Esophagus (tissue), 2 donors: ENCODE measurements at regions not wholly inside any gene's neighbourhood (a gene's known extent, or its start where the extent isn't known, plus 50 kb on each side); places are given as distances from the start of the nearest gene placed in this dataset.

Experiments
- H3K27ac ChIP-seq, 2 donors: one replicate each; pipeline ENCODE4 v1.5.1; 2013; ENCODE audit warnings: low read depth in 2 of 2, mild to moderate bottlenecking in 2 of 2, inconsistent platforms in 1 of 2, low read length in 1 of 2, moderate library complexity in 1 of 2
- H3K27me3 ChIP-seq, 2 donors: one replicate each; pipeline ENCODE4 v1.6.1; 2013; ENCODE audit warnings: low read length in 2 of 2, control low read depth in 1 of 2, mild to moderate bottlenecking in 1 of 2; ENCODE audit not compliant: insufficient read depth in 2 of 2, control insufficient read depth in 1 of 2
- H3K36me3 ChIP-seq, 2 donors: one replicate each; pipeline ENCODE4 v1.6.1; 2013; ENCODE audit warnings: low read length in 1 of 2; ENCODE audit not compliant: control insufficient read depth in 2 of 2, insufficient read depth in 2 of 2
- H3K4me1 ChIP-seq, 2 donors: one replicate each; pipeline ENCODE4 v1.6.1; 2013; ENCODE audit warnings: low read length in 1 of 2; ENCODE audit not compliant: control insufficient read depth in 2 of 2, insufficient read depth in 2 of 2
- H3K4me3 ChIP-seq, 2 donors: one replicate each; pipeline ENCODE4 v1.5.1; 2013; ENCODE audit warnings: low read length in 2 of 2, mild to moderate bottlenecking in 2 of 2, low read depth in 1 of 2, moderate library complexity in 1 of 2
- H3K9me3 ChIP-seq, 2 donors: one replicate each; pipeline ENCODE4 v1.6.1; 2013; ENCODE audit warnings: mild to moderate bottlenecking in 2 of 2, low read depth in 1 of 2, low read length in 1 of 2, moderate library complexity in 1 of 2; ENCODE audit not compliant: control insufficient read depth in 2 of 2, insufficient read depth in 1 of 2
- WGBS, 2 donors: extraction: QIAGEN DNeasy Blood & Tissue Kit; methylation state at CpG; one replicate each; pipeline ENCODE4 v1.1.7; 2013; 5-methylcytosine and 5-hydroxymethylcytosine counted together
- donor health status: healthy with polysubstance abuse.
- donor health status: Bipolar disorder and iron deficiency.

DNA sequence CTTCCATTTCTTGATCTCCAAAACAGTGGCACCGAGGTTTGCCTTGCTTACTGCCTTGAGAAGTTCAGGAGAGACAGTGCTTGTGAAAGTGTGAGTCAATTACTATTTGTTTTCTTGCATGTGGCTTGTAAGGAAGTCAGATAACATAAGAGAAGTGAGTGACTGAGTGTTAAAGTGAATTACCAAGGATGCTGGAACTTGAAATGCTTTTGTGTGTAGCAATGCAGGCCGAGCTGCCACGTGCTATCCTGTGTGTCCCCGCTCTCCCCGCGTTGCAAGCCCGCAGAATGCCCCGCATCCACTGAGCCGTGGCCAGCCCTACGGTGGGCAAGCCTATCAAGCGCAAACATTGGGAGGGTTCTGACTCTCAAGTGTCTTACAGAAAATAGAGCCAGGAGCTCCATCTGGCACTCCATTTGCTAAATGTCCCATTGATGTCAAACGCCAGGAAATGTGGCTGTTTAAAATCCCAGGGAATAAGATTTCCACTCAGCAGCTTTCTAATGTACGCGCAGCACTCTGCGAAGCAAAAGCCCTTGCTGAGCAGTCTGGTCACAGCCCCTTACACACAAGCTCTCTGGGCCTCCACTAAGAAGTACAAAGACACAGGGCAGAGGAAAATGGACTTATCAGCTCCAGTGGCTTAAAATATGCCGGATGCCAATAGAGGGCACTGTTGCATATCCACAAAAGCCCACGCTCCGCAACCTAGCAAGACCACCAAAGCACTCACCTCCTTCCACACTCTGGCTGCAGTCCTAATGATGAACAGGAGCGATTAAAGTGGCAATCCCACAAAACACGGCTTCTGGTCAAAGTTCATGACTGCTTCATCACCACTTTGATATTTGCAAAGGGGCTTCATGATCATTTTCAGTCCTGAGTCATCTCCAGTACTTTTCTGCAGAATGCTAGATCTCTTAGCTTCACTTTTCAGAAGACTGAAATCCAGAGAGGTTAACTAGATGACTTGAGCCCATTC is 158.0 kb upstream of the ITGB1 start:
- H3K27ac ChIP-seq, result no peak overlapping the region
- H3K4me3 ChIP-seq, result no peak overlapping the region
- H3K27me3 ChIP-seq, result no peaks in the 10 kb centered on the region
- no peaks in the 10 kb centered on the region for H3K9me3 ChIP-seq
- WGBS, 2 donors, result 81 to 84% methylated on average over 20 of the region's 20 CpGs
- no peaks in the 10 kb centered on the region for H3K4me1 ChIP-seq
- no peaks in the 10 kb centered on the region for H3K36me3 ChIP-seq

DNA sequence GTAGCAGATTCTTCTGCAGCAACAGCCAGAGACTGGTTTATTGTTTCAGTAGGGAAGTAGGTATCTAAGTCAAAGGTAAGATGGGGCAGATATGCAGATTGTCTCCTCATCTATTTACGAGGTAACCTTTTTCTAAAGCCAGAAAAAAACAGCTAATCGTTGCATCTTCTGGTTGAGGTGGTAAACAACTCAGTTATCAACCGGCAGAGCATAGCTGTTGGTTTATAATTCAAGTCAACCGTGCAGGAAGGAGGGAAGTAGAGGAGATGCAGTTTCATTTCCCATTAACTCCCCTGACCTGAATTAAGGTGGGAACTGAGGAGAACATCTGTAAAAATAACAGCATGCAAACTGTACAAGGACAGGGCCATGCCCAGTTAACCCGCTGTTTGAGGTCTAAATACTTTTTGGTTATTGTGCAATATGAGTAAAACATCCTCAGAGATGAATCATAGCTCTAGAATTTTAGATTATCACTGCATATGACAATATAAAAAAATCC is 156.5 kb upstream of the ITGB1 start:
- H3K4me1 ChIP-seq, result no peaks in the 10 kb centered on the region
- no peak overlapping the region for H3K4me3 ChIP-seq
- H3K27me3 ChIP-seq, result no peaks in the 10 kb centered on the region
- WGBS, 2 donors, result 49 to 64% methylated on average over 5 of the region's 5 CpGs
- H3K36me3 ChIP-seq, result no peaks in the 10 kb centered on the region
- H3K27ac ChIP-seq, result no peak overlapping the region
- H3K9me3 ChIP-seq, result no peaks in the 10 kb centered on the region

DNA sequence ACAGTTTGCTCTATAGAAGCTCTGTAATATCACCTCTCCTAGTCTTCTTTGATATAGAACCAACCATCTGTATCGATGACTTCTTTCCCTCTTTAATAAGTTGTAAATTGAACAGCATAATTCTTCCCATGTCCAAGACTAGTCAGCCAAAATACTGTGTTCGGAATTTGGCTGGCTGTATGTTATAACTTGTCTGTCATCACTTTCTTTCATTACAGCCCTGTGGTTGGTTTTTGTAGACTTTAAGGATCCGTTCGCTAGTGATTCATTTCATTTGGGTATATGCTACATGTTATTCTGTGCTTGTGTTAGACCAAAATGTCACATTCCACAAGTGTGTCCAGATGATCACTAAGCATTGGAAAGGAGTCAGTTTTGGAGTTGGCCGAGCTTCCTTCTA is 155.4 kb upstream of the ITGB1 start:
- Histone ChIP-seq H3K4me3 (no peak overlapping the region), H3K4me1 (no peaks in the 10 kb centered on the region), H3K27me3 (no peaks in the 10 kb centered on the region), H3K36me3 (no peaks in the 10 kb centered on the region), H3K27ac (no peak overlapping the region), H3K9me3 (no peaks in the 10 kb centered on the region)
- 50 to 66% methylated on average over 5 of the region's 5 CpGs for WGBS, 2 donors

DNA sequence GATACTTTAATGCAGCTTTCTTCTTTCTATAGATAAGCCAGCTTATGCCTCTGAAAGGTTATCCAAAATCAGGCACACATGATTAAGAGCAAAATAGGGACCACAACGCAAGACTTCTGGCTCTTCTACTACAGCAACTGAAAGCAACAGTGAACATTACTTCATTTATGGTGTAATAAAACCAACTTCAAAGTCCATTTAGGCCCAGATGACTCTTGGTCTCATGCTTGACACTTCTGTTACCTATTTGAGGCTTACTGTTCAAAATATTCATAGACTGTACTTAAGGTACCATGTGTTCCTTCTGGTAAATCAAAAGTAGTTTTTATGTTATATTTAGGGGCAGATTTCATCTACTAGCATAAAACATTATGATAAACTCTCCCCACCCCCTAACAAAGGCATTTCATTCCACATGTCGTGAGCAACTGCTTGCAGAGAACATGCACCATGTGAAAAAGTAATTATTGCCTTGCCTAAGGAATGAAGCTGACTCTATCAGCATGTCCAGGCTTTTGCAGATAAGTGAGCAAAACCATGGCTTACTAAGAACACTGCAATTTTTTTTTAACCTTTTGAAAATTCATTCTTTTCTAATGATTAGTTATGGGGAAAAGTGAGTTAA is 154.9 kb upstream of the ITGB1 start:
- WGBS, 2 donors, result 65 to 69% methylated on average over 2 of the region's 2 CpGs
- Histone ChIP-seq H3K4me1 (no peaks in the 10 kb centered on the region), H3K27me3 (no peaks in the 10 kb centered on the region), H3K4me3 (no peak overlapping the region), H3K27ac (no peak overlapping the region), H3K36me3 (no peaks in the 10 kb centered on the region), H3K9me3 (no peaks in the 10 kb centered on the region)

DNA sequence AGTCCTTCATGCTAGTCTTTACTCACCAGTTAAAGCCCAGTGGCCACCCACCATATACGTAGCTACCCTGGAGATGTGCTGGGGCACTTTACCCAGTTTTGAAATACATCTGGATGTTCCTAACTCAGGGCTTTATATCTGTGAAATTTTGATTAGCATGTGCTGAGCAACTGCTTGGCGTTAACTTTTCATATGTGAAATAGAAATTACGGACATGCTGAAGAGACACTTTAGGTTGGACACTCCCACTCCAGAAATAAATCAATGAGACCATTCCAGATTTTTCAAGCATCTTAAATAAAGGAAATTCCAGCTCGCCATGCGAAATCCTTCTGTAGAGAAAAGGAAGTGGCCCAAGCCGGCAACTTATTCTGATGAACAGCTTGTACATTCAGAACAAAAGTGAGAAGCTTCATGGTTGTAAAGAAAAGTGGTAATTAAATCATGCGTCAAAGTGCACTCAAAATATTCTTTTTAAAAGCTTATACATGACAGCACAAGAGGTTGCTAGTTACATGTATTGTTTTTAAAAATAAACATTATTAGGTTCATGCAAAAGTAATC is 153.5 kb upstream of the ITGB1 start:
- no peaks in the 10 kb centered on the region for H3K27me3 ChIP-seq
- H3K9me3 ChIP-seq, result no peaks in the 10 kb centered on the region
- no peak overlapping the region for H3K4me3 ChIP-seq
- no peaks in the 10 kb centered on the region for H3K36me3 ChIP-seq
- no peaks in the 10 kb centered on the region for H3K4me1 ChIP-seq
- WGBS, 2 donors, result 88 to 90% methylated on average over 7 of the region's 7 CpGs
- H3K27ac ChIP-seq, result no peak overlapping the region

DNA sequence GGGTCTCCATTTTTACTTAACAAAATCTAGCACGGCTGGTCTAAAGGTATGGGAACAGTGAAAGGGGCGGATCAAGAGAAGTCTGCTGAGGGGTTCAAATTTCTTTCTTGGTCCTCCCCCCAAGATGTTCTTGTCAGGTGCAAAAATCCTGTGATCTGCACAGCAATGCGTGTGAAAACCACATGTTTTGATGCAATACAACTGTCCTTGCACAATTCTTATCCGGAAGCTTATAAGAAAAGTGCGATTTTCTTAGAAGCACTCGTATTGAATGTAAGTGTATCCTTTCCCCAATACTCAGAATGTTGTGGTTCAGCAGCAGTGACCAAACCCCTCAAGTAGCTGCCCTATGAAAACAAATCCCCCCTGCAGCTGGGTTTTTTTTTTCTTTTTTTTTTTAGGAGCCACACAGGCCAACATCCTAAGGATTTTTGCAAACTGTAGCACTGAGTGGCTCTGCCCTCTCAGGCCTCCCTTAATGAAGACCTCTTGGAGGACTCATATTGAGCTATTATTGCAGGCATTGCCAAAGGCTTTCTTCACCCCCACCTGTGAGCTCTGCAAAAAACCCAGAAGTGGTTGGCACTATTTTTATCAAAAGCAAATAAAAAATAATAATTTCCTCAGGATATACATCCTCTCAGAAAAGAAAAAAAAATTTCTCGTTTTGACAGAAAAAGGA is 151.9 kb upstream of the ITGB1 start:
- no peaks in the 10 kb centered on the region for H3K36me3 ChIP-seq
- no peaks in the 10 kb centered on the region for H3K27me3 ChIP-seq
- no peak overlapping the region for H3K27ac ChIP-seq
- 84% methylated on average over 7 of the region's 7 CpGs for WGBS, 2 donors
- H3K4me1 ChIP-seq, result no peaks in the 10 kb centered on the region
- H3K4me3 ChIP-seq, result no peak overlapping the region
- no peaks in the 10 kb centered on the region for H3K9me3 ChIP-seq

DNA sequence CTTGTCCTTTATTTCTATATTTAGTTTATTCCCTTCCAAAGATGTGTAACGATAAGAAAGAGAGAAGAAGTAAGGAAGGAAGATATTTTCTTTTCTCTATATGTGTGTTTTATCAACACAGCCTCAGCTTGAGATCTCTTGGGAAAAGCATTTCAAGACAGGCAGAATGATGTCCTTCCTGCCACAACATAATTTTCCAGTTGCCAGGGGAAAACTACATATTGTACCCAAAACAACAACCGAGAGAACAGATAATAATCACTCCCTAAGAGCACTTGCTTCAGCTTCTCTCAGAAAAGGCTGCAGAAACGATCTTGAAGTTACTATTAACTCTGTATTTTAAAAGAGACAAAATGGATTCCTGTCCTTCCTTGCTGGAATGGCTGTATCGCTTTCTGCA is 151.4 kb upstream of the ITGB1 start:
- Histone ChIP-seq H3K4me1 (no peaks in the 10 kb centered on the region), H3K36me3 (no peaks in the 10 kb centered on the region), H3K4me3 (no peak overlapping the region), H3K27ac (no peak overlapping the region), H3K9me3 (no peaks in the 10 kb centered on the region), H3K27me3 (no peaks in the 10 kb centered on the region)
- 73% methylated on average over 4 of the region's 4 CpGs for WGBS, 2 donors

DNA sequence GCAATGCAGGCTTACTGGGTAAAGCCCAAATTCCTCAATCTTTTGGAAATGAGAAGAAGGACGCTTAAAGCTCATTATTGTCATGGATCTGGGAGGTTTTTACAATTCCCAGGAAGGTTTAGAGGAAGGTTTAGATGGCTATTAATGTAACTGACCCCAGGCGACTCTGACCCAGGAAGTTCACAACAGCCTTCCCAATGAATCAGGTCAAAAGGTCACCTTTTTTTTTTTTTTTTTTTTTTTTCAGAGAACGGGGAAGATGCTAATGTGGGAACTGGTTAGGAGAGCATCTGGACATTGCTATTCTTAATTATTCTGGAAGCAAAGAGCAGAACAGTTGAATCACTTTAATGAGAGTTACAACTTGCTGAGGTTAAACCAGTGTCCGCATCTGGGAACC is 149.9 kb upstream of the ITGB1 start:
- Histone ChIP-seq H3K27ac (no peak overlapping the region), H3K4me1 (no peaks in the 10 kb centered on the region), H3K4me3 (no peak overlapping the region), H3K9me3 (no peaks in the 10 kb centered on the region), H3K36me3 (no peaks in the 10 kb centered on the region), H3K27me3 (no peaks in the 10 kb centered on the region)
- 90 to 94% methylated on average over 4 of the region's 4 CpGs for WGBS, 2 donors

DNA sequence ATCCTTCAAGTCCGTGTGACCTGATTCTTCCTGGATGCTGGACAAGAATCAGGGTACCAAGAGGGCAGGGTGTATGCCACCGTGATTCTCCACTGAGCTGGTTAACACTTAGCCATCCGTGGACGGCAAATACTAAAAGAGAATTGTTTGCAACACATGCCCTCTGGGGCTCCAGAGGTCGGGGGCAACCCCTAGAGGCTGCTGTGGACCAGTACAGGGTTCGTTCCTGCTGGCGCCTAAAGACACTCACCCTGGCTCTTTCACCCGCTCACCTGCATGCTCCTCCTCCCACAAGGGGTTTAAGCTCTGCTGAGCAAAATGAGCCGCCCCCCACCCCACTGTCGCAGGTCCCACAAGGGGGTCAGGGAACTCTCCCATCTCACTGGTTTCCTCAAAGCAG is 148.7 kb upstream of the ITGB1 start:
- no peaks in the 10 kb centered on the region for H3K36me3 ChIP-seq
- H3K27ac ChIP-seq, result no peak overlapping the region
- WGBS, 2 donors, result 77 to 84% methylated on average over 10 of the region's 10 CpGs
- no peak overlapping the region for H3K4me3 ChIP-seq
- no peaks in the 10 kb centered on the region for H3K27me3 ChIP-seq
- H3K4me1 ChIP-seq, result no peaks in the 10 kb centered on the region
- no peaks in the 10 kb centered on the region for H3K9me3 ChIP-seq
